ENCODE measurements at regions not wholly inside any gene's neighbourhood (a gene's known extent, or its start where the extent isn't known, plus 50 kb on each side); places are given as distances from the start of the nearest gene placed in this dataset.

DNA sequence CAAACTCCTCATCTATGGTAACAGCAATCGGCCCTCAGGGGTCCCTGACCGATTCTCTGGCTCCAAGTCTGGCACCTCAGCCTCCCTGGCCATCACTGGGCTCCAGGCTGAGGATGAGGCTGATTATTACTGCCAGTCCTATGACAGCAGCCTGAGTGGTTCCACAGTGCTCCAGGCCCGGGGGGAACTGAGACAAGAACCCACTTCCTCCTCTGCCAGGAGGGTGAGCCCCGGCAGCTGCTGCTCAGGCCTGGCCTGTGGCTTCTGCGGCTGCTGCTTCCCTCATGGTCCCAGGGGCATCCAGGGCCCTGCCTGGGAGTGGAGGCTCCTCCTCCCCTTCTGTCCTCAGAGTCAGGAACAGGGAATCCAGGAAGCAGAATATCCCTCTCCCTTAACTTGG, 98.4 kb downstream of the ZNF280B start:
- no peaks in the 10 kb centered on the region for H3K9me2 ChIP-seq (replicated peaks; ENCODE audit: insufficient read depth, low read length)
- no peak overlapping the region for H2AFZ ChIP-seq (ENCODE audit: low read depth, low read length, severe bottlenecking)
- no peaks in the 10 kb centered on the region for H4K20me1 ChIP-seq (ENCODE audit: low read depth, low read length)
- H3K4me2 ChIP-seq (ENCODE audit: low read depth, low read length, poor library complexity, severe bottlenecking), result peak overlapping the region; percentile 22
- H3K27ac ChIP-seq (ENCODE audit: low read depth, low read length), result no peak overlapping the region
- no peaks in the 10 kb centered on the region for H3F3A ChIP-seq (ENCODE audit: insufficient read depth)
- H3K79me2 ChIP-seq (ENCODE audit: insufficient read depth, low read length), result no peaks in the 10 kb centered on the region
- no peaks in the 10 kb centered on the region for H3K27me3 ChIP-seq (ENCODE audit: low read length)
- TF ChIP-seq, protein P1, sequence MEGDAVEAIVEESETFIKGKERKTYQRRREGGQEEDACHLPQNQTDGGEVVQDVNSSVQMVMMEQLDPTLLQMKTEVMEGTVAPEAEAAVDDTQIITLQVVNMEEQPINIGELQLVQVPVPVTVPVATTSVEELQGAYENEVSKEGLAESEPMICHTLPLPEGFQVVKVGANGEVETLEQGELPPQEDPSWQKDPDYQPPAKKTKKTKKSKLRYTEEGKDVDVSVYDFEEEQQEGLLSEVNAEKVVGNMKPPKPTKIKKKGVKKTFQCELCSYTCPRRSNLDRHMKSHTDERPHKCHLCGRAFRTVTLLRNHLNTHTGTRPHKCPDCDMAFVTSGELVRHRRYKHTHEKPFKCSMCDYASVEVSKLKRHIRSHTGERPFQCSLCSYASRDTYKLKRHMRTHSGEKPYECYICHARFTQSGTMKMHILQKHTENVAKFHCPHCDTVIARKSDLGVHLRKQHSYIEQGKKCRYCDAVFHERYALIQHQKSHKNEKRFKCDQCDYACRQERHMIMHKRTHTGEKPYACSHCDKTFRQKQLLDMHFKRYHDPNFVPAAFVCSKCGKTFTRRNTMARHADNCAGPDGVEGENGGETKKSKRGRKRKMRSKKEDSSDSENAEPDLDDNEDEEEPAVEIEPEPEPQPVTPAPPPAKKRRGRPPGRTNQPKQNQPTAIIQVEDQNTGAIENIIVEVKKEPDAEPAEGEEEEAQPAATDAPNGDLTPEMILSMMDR (IDR thresholded peaks at IDR 0.05; ENCODE audit: insufficient read depth, low read length, poor library complexity, severe bottlenecking), result no peak
- no peak for TF ChIP-seq EZH2phosphoT487 (conservative IDR thresholded peaks at IDR 0.05; ENCODE audit: low read length)
- H3K4me3 ChIP-seq (ENCODE audit: insufficient read depth, low read length, poor library complexity, severe bottlenecking), result no peak overlapping the region
- no peaks in the 10 kb centered on the region for H3K36me3 ChIP-seq (ENCODE audit: low read length)
- H3K9me3 ChIP-seq (ENCODE audit: insufficient read depth, low read length), result no peaks in the 10 kb centered on the region
- H3K9ac ChIP-seq (ENCODE audit: low read length), result no peak overlapping the region

DNA sequence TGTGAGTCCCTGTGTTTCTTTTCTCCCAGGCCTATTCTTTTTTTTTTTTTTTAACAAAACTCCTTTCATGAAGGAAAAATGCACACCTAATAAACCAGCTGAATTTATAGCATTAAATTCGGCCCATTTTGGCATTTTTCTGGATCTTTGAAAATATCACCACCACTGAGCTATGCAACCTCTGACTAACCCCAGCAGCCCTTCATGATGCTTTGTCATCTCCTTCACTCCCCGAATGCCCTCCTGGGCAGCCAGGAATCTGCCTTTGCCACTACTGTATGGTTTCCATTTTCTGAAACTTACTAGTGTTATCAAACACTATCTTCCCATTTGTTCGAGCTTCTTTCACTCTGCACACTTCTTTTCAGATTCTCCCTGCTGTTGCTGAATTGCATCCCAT, 97.9 kb downstream of the ZNF280B start:
- Histone ChIP-seq H3K4me3 (ENCODE audit: insufficient read depth, low read length, poor library complexity, severe bottlenecking) (no peak overlapping the region), H3K79me2 (ENCODE audit: insufficient read depth, low read length) (no peaks in the 10 kb centered on the region), H3K9me2 (replicated peaks; ENCODE audit: insufficient read depth, low read length) (no peaks in the 10 kb centered on the region), H3F3A (ENCODE audit: insufficient read depth) (no peaks in the 10 kb centered on the region), H3K4me2 (ENCODE audit: low read depth, low read length, poor library complexity, severe bottlenecking) (no peak overlapping the region), H3K36me3 (ENCODE audit: low read length) (no peaks in the 10 kb centered on the region), H4K20me1 (ENCODE audit: low read depth, low read length) (no peaks in the 10 kb centered on the region), H3K27me3 (ENCODE audit: low read length) (no peaks in the 10 kb centered on the region), H3K27ac (ENCODE audit: low read depth, low read length) (no peak overlapping the region), H2AFZ (ENCODE audit: low read depth, low read length, severe bottlenecking) (no peak overlapping the region), H3K9ac (ENCODE audit: low read length) (no peak overlapping the region), H3K9me3 (ENCODE audit: insufficient read depth, low read length) (no peaks in the 10 kb centered on the region)
- no peak for TF ChIP-seq EZH2phosphoT487 (conservative IDR thresholded peaks at IDR 0.05; ENCODE audit: low read length)
- TF ChIP-seq, protein P1 (IDR thresholded peaks at IDR 0.05; ENCODE audit: insufficient read depth, low read length, poor library complexity, severe bottlenecking), result no peak

DNA sequence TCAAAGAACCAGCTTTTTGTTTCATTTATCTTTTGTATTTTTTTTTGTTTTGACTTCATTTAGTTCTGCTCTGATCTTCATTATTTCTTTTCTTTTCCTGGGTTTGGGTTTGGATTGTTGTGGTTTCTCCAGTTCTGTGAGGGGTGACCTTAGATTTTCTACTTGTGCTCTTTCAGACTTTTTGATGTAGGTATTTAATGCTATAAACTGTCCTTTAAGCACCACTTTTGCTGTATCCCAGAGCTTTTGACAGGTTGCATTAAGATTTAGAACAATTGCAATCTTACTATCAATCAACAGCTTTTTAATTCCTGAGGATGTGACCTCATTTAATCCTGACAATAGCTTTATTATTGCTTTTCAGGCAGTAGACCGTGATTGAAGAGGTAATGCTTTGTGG, 94.3 kb downstream of the ZNF280B start:
- H3K27ac ChIP-seq (ENCODE audit: low read depth, low read length), result no peak overlapping the region
- H2AFZ ChIP-seq (ENCODE audit: low read depth, low read length, severe bottlenecking), result no peak overlapping the region
- H3K9me3 ChIP-seq (ENCODE audit: insufficient read depth, low read length), result no peaks in the 10 kb centered on the region
- H3K9me2 ChIP-seq (replicated peaks; ENCODE audit: insufficient read depth, low read length), result no peaks in the 10 kb centered on the region
- H3K4me3 ChIP-seq (ENCODE audit: insufficient read depth, low read length, poor library complexity, severe bottlenecking), result no peak overlapping the region
- H3K4me2 ChIP-seq (ENCODE audit: low read depth, low read length, poor library complexity, severe bottlenecking), result no peak overlapping the region
- H3K36me3 ChIP-seq (ENCODE audit: low read length), result no peaks in the 10 kb centered on the region
- H3K9ac ChIP-seq (ENCODE audit: low read length), result no peak overlapping the region
- no peaks in the 10 kb centered on the region for H3K27me3 ChIP-seq (ENCODE audit: low read length)
- H3K79me2 ChIP-seq (ENCODE audit: insufficient read depth, low read length), result no peaks in the 10 kb centered on the region
- H3F3A ChIP-seq (ENCODE audit: insufficient read depth), result no peaks in the 10 kb centered on the region
- no peak for TF ChIP-seq EZH2phosphoT487 (conservative IDR thresholded peaks at IDR 0.05; ENCODE audit: low read length)
- TF ChIP-seq, protein P1 (IDR thresholded peaks at IDR 0.05; ENCODE audit: insufficient read depth, low read length, poor library complexity, severe bottlenecking), result no peak
- H4K20me1 ChIP-seq (ENCODE audit: low read depth, low read length), result no peaks in the 10 kb centered on the region
